ENCODE measurements at regions not wholly inside any gene's neighbourhood (a gene's known extent, or its start where the extent isn't known, plus 50 kb on each side); places are given as distances from the start of the nearest gene placed in this dataset.

GRCh38 chr1:230543085-230543484, 99.2 kb upstream of the COG2 start:
- ATAC-seq, result no peak

GRCh38 chr1:230542681-230543080, 99.6 kb upstream of the COG2 start:
- H3K9me3 Mint-ChIP-seq, result no peaks in the 10 kb centered on the region
- H3K36me3 Mint-ChIP-seq, result no peaks in the 10 kb centered on the region
- H3K4me3 Mint-ChIP-seq, result no peak overlapping the region
- H3K27ac Mint-ChIP-seq, result no peak overlapping the region
- no peak for ATAC-seq
- DNase-seq (ENCODE audit: low spot score in 2 of 2), result no peak
- H3K4me1 Mint-ChIP-seq, result no peaks in the 10 kb centered on the region

More at GRCh38 chr1:230543085-230543484, 99.2 kb upstream of the COG2 start:
- no peaks in the 10 kb centered on the region for H3K36me3 Mint-ChIP-seq
- H3K27ac Mint-ChIP-seq, result no peak overlapping the region
- H3K4me1 Mint-ChIP-seq, result no peaks in the 10 kb centered on the region
- H3K9me3 Mint-ChIP-seq, result no peaks in the 10 kb centered on the region
- no peak overlapping the region for H3K4me3 Mint-ChIP-seq
- no peak for DNase-seq (ENCODE audit: low spot score in 2 of 2)

GRCh38 chr1:230542054-230542453, 100.2 kb upstream of the COG2 start:
- H3K27ac Mint-ChIP-seq, result no peak overlapping the region
- DNase-seq (ENCODE audit: low spot score in 2 of 2) (peak in 1 of 2 donors; percentile 54), ATAC-seq (peak; percentile 97)
- H3K4me3 Mint-ChIP-seq, result no peak overlapping the region
- no peaks in the 10 kb centered on the region for H3K4me1 Mint-ChIP-seq
- no peaks in the 10 kb centered on the region for H3K9me3 Mint-ChIP-seq
- no peaks in the 10 kb centered on the region for H3K36me3 Mint-ChIP-seq

- DNase-seq (ENCODE audit: low spot score in 2 of 2) (no peak), ATAC-seq (no peak)
- Mint-ChIP-seq H3K9me3 (no peaks in the 10 kb centered on the region), H3K27ac (no peak overlapping the region), H3K36me3 (no peaks in the 10 kb centered on the region), H3K4me3 (no peak overlapping the region), H3K4me1 (no peaks in the 10 kb centered on the region)
Measured at GRCh38 chr1:230541306-230541705, 101.0 kb upstream of the COG2 start.

GRCh38 chr1:230540421-230541155, 101.7 kb upstream of the COG2 start:
- DNase-seq (ENCODE audit: low spot score in 2 of 2) (no peak), ATAC-seq (no peak)
- no peaks in the 10 kb centered on the region for H3K4me1 Mint-ChIP-seq
- H3K9me3 Mint-ChIP-seq, result no peaks in the 10 kb centered on the region
- no peaks in the 10 kb centered on the region for H3K36me3 Mint-ChIP-seq
- H3K4me3 Mint-ChIP-seq, result no peak overlapping the region
- no peak overlapping the region for H3K27ac Mint-ChIP-seq

- Mint-ChIP-seq H3K4me1 (no peaks in the 10 kb centered on the region), H3K27ac (no peak overlapping the region), H3K4me3 (no peak overlapping the region), H3K9me3 (peaks cover 9% of the 10 kb centered on the region), H3K36me3 (no peaks in the 10 kb centered on the region)
- no peak for ATAC-seq
- no peak for DNase-seq (ENCODE audit: low spot score in 2 of 2)
Measured at GRCh38 chr1:230537456-230537855, 104.8 kb upstream of the COG2 start.

GRCh38 chr1:230536641-230537155, 105.6 kb upstream of the COG2 start:
- Mint-ChIP-seq H3K27ac (no peak overlapping the region), H3K4me3 (no peak overlapping the region), H3K36me3 (no peaks in the 10 kb centered on the region), H3K4me1 (no peaks in the 10 kb centered on the region), H3K9me3 (peaks cover 9% of the 10 kb centered on the region)
- no peak for ATAC-seq
- no peak for DNase-seq (ENCODE audit: low spot score in 2 of 2)

- Mint-ChIP-seq H3K9me3 (peaks cover 9% of the 10 kb centered on the region), H3K4me1 (no peaks in the 10 kb centered on the region), H3K4me3 (no peak overlapping the region), H3K36me3 (no peaks in the 10 kb centered on the region), H3K27ac (no peak overlapping the region)
- DNase-seq (ENCODE audit: low spot score in 2 of 2) (no peak), ATAC-seq (no peak)
Measured at GRCh38 chr1:230534224-230534623, 108.1 kb upstream of the COG2 start.

GRCh38 chr1:230531103-230531502, 105.0 kb upstream of the PGBD5 start:
- DNase-seq (ENCODE audit: low spot score in 2 of 2) (no peak), ATAC-seq (no peak)
- no peaks in the 10 kb centered on the region for H3K36me3 Mint-ChIP-seq
- no peaks in the 10 kb centered on the region for H3K4me1 Mint-ChIP-seq
- peaks cover 9% of the 10 kb centered on the region for H3K9me3 Mint-ChIP-seq
- no peak overlapping the region for H3K4me3 Mint-ChIP-seq
- H3K27ac Mint-ChIP-seq, result no peak overlapping the region

GRCh38 chr1:230519246-230519645, 93.1 kb upstream of the PGBD5 start:
- no peak for ATAC-seq
- no peak overlapping the region for H3K4me3 Mint-ChIP-seq
- H3K4me1 Mint-ChIP-seq, result no peaks in the 10 kb centered on the region
- DNase-seq (ENCODE audit: low spot score in 2 of 2), result no peak
- no peak overlapping the region for H3K27ac Mint-ChIP-seq
- H3K36me3 Mint-ChIP-seq, result no peaks in the 10 kb centered on the region
- H3K9me3 Mint-ChIP-seq, result no peaks in the 10 kb centered on the region

GRCh38 chr1:230518511-230518910, 92.4 kb upstream of the PGBD5 start:
- Mint-ChIP-seq H3K4me1 (no peaks in the 10 kb centered on the region), H3K9me3 (no peaks in the 10 kb centered on the region), H3K4me3 (no peak overlapping the region), H3K36me3 (no peaks in the 10 kb centered on the region), H3K27ac (no peak overlapping the region)
- ATAC-seq (no peak), DNase-seq (ENCODE audit: low spot score in 2 of 2) (no peak)

GRCh38 chr1:230517786-230518185, 91.7 kb upstream of the PGBD5 start:
- Mint-ChIP-seq H3K36me3 (no peaks in the 10 kb centered on the region), H3K4me1 (no peaks in the 10 kb centered on the region), H3K27ac (no peak overlapping the region), H3K9me3 (no peaks in the 10 kb centered on the region), H3K4me3 (no peak overlapping the region)
- DNase-seq (ENCODE audit: low spot score in 2 of 2), result no peak
- no peak for ATAC-seq

- Mint-ChIP-seq H3K27ac (no peak overlapping the region), H3K4me1 (no peaks in the 10 kb centered on the region), H3K4me3 (no peak overlapping the region), H3K9me3 (no peaks in the 10 kb centered on the region), H3K36me3 (no peaks in the 10 kb centered on the region)
- ATAC-seq (no peak), DNase-seq (ENCODE audit: low spot score in 2 of 2) (no peak)
Measured at GRCh38 chr1:230517326-230517725, 91.2 kb upstream of the PGBD5 start.

GRCh38 chr1:230516889-230517288, 90.8 kb upstream of the PGBD5 start:
- DNase-seq (ENCODE audit: low spot score in 2 of 2), result no peak
- Mint-ChIP-seq H3K36me3 (no peaks in the 10 kb centered on the region), H3K4me3 (no peak overlapping the region), H3K4me1 (no peaks in the 10 kb centered on the region), H3K9me3 (no peaks in the 10 kb centered on the region), H3K27ac (no peak overlapping the region)
- no peak for ATAC-seq

- no peak for DNase-seq (ENCODE audit: low spot score in 2 of 2)
- ATAC-seq, result no peak
- no peaks in the 10 kb centered on the region for H3K9me3 Mint-ChIP-seq
Measured at GRCh38 chr1:230515451-230516145, 89.5 kb upstream of the PGBD5 start.

GRCh38 chr1:230510496-230510895, 84.4 kb upstream of the PGBD5 start:
- DNase-seq (ENCODE audit: low spot score in 2 of 2), result no peak
- H3K36me3 Mint-ChIP-seq, result no peaks in the 10 kb centered on the region
- no peak overlapping the region for H3K4me3 Mint-ChIP-seq
- H3K9me3 Mint-ChIP-seq, result no peaks in the 10 kb centered on the region
- H3K4me1 Mint-ChIP-seq, result peaks cover 6% of the 10 kb centered on the region
- no peak for ATAC-seq
- no peak overlapping the region for H3K27ac Mint-ChIP-seq

More at GRCh38 chr1:230515451-230516145, 89.5 kb upstream of the PGBD5 start:
- no peak overlapping the region for H3K4me3 Mint-ChIP-seq
- H3K36me3 Mint-ChIP-seq, result no peaks in the 10 kb centered on the region
- no peaks in the 10 kb centered on the region for H3K4me1 Mint-ChIP-seq
- H3K27ac Mint-ChIP-seq, result no peak overlapping the region

Data from stimulated activated effector memory CD8-positive, alpha-beta T cell treated with anti-CD3 and anti-CD28 coated beads, Interleukin-12 subunit alpha, Interleukin-12 subunit beta, amount 100 ng/mL, for 72 hours (primary cell).